ENCODE measurements at regions not wholly inside any gene's neighbourhood (a gene's known extent, or its start where the extent isn't known, plus 50 kb on each side); places are given as distances from the start of the nearest gene placed in this dataset.
"Not testable (repeated sequence)": the region's sequence is repeated elsewhere in the genome, so short reads cannot be mapped to it uniquely, and the experiment has no call there.

GRCh38 chr18:70961939-70962338, 673.1 kb downstream of the SOCS6 start:
- DNase-seq: no peak

DNA sequence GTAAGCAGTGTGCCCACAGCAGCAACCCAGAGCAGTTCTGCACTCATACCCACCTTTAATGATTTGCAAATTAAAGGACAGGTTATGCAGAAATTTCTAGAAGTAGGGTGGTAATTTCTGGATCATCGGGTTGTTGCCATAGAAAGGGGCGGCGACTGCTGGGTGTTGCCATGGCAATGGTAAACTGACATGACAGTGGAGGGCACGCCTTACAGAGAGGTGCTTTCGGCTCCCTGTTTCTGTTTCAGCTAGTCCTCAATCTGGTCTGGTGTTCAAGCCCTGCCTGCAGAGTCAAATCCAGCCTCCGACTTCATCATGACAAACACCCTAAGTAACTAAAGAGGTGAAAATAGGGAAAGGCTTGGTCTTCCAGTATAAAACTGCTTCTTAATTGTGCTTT, 667.7 kb downstream of the SOCS6 start:
- DNase-seq: no peak

GRCh38 chr18:70936160-70936559, 647.3 kb downstream of the SOCS6 start:
- DNase-seq: no peak

GRCh38 chr18:70931942-70932814, 643.3 kb downstream of the SOCS6 start:
- DNase-seq: peak; percentile 74

DNA sequence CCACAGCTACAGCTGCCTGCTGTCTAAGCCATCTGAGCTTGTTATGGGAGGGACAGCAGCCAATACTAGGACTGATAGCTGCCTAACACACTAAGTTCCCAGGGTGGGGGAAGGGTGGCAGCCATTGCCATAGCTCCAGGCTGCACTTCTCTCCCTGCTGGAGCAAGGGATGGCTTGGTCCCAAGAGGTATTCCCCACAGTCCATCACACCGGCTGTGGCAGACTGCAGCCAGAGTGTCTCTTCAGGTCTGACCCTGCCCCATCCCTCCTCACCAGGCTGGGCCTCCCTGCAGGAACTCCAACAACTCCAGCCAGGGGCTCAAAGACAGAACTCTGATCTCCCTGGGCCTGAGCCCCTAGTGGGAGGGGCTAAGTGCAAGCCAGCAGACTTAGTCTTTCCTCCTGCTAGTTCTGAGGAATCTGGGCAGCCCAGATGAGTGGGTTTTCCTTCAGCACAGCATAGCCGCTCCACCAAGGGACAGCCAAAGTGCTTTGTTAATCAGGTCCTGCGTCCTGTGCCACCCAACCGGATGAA, 632.1 kb downstream of the SOCS6 start:
- DNase-seq: no peak

- peak; percentile 24 for DNase-seq
These were observed 618.8 kb downstream of the SOCS6 start for GRCh38 chr18:70907673-70908072.

DNA sequence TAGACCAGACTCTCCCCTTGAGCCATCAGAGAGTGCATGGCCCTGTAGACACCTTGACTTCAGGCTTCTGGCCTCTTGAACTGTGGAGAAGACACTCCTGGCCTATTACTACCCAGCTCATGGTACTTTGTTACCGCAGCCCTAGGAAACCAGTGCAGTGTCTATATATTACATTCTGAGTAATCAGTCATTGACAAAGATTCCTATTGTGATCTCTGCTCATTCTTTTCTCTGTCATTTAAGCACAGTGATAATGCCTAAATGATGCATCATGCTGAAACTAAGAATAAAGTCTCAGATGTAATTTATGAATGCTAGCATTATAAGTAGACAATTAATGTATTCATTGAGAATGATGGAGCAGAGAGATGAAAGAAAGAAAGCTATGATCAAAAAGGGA, 603.5 kb downstream of the SOCS6 start:
- no peak for DNase-seq

DNA sequence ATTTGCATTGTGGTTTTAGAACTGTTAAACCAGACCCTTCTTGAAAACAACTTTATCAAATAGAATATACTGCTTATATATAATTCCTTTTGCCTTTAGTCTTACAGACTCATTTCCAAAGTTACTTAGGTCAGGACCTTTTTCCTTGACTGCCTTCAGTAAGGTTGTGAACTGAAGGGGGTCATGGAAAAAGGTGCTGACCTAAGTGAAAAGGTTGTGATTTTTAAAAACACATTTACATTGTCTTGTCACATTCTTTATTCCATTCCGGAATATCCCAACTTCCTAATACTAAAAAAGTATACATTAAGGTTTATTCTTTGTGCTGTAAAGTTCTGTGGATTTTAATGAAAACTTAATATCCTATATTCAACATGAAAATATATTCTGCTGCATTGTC, 581.4 kb downstream of the SOCS6 start:
- no peak for DNase-seq

DNA sequence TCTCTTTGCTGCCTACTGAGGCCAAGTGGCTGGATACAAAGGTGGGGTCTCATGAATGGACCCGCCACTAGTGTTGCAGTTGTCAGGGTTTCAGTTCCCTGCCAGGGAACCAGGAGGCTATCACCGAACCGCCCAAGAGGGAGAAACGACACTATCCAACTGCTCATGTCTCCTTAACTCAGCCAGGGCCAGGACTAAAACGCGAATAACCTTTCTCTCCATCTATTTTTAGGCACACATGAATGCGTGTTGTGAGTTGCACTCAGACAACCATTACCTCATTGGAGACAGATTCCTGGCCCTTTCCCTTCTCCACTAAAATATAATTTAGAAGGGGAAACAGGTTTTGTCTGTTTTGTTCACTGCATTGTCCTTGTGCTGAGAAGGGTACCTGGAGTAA, 559.5 kb downstream of the SOCS6 start:
- no peak for DNase-seq

DNA sequence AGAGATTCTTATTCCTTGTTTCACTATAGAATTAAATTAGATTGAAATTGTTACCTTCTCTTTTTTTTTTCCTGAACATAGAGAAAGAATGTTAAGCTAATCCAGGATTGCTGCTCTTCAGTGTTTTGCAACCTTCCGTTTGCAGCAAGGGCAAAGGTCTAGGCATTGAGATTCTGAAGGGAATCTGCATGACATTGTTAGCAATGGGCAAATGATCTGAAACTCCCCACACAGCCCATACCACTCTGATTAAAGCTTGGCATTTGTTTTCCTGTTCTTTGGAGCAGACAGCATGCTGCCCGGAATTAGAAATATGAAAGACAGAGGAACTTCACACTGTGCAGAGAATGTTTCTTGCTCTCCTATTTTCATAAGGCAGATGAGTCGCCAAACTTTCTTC, 551.8 kb downstream of the SOCS6 start:
- no peak for DNase-seq

DNA sequence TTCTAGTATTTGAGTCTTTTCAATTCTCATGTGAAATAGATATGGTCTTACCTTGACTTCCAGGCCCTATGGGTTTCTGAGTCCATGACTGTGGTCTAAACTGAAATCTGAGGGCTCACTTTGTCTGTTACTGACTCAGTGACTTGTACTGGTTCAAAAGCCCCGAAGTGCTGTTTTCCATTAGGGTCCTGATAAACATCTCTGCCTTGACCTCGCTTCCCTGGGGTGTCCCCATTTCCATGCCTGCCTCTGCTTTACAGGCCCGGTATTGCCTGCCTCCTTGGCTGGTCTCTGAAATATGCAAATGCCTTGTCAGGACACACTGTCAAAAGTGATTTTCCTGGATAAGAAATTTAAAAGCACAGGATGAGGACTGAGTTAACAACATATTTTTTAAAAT, 538.8 kb downstream of the SOCS6 start:
- DNase-seq: no peak

GRCh38 chr18:70826571-70826970, 537.7 kb downstream of the SOCS6 start:
- DNase-seq: no peak

DNA sequence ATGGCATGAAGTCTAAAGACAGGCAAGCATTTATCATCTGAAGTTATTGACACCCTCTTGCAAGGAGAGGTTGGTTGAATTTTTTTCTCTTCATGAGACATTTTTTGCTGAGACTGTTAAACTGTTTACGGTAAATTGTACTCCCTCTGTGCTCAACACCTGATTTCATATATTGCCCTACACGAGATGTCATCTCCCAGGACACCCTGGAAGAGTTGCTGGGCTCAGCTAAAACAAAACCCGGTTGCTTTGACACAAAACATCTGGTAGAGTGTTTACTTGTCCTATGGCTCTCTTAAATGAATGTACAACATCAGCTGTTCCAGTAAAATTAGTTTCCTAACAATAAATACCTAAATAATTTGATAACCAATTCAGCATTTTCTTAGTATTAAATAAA, 533.8 kb downstream of the SOCS6 start:
- DNase-seq: no peak

DNA sequence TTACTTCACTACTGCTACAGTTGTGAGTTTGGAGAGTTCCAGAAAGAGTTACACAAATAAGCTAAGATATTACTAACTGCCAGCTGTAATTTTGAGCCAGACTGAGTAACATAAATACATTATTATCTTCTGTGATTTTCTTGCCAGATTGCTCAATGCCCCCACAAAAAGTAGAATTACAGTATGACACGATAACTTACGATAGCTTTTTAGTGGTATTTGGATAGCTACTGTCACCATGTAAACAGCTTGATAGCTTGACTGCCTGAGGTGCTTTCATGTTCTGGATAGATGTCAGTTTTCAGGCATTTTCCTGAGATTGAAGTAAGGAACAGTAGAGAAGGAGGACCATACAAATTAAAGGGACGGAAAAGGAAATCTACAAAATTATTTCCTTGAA, 533.3 kb downstream of the SOCS6 start:
- DNase-seq: no peak

DNA sequence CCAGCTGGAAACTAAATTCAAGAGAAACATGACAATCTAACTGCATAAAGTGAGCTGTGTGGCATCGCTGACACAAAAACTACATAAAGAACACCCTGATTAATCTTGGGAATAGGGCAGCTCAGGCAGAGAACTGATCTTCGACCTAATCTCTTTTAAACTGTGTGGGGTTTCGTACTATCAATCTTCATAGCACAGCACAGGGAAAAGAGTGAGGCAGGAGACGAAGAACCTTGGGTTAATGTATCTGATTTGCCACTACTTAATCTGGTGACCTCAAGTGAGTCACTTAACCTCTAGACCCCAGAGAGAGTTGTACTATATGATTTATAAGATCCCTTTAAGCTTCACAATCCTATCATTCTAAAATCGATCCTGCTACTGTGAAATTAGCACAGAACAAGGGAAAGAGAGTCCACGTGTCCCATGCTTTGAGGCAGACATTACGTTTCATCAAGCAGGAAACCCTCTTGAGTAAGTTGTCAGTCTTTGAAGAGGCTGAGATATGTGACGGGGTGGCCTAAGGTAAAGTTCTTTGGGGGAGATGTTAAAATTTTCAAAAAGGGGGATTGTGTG, 519.7 kb downstream of the SOCS6 start:
- no peak for DNase-seq

DNA sequence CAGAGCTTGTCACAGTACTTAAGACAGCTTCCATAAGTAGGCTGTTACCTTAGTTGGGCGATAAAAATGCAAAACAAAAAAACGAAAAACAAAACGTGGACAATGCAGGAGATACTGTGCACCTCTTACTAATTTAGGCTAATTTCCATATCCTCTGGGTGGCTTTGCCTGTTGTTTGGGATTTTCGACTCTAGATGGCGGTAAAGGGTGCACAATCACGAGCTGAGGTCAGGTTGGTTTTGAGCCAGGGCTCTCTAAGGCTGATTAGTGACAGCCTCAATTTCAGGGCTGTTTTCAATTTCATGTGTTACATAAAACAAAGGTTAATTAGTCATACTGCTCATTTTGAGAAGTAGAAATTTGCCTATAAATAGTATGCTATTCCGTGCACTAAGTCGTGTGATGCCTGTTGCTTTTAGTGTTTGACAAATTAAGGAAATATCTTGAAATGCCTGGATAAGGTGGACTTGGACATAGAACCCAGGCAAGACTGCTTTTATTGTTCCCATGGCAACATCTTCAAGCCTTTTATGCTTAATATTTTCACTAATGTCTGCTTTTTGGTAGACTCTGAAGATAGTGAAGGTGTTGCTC, 493.1 kb downstream of the SOCS6 start:
- peak; percentile 86 for DNase-seq

DNA sequence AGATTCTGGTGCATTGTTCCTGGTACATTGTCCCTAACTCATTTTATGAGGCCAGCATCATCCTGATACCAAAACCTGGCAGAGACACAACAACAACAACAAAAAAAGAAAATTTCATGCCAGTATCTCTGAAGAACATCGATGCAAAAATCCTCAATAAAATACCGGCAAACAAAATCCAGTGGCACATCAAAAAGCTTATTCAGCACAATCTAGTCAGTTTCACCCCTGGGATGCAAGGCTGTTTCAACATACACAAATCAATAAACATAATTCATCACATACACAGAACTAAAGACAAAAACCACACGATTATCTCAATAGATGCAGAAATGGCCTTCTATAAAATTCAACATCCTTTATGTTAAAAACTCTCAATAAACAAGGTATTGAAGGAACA, 477.4 kb downstream of the SOCS6 start:
- not testable (repeated sequence) for DNase-seq

DNA sequence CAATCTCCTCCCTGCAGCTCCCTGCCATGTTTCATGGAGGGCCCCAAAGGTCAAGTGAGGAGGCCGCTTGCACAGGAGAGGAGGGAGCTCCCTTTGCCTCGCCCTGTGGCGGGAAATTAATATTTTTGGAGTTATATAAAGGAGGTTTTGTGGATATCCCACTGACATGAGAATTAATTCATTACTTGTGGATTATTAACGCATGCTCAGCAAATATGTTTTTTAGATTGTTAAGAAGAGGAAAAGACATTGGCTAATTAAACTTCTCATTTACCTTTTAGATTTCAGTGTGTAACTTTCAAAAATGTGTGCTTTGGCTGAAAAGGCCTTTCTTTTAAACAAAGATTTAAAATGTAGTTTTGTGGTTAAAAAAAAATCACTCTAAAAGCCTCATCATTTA, 474.0 kb downstream of the SOCS6 start:
- no peak for DNase-seq

- no peak for DNase-seq
These were observed 469.9 kb downstream of the SOCS6 start for GRCh38 chr18:70758780-70759179.

DNA sequence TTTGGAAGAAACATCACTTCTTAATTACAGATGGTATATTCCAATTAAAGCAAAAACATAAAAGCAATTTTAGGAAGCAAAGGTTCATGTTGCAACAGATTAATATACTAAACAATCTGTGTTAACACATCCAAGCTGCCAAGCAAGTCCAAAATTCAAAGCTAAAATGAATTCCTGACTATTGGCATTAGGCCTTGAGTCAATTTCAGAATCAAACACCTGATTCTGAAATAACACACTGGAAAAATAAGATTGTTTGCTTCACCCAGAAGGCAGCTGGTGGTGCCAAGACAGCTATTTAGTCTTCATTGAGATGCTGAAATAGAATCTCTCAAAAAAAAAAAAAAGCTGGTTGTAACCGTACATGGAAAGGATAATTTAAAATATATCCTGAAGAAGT, 465.6 kb downstream of the SOCS6 start:
- no peak for DNase-seq

DNA sequence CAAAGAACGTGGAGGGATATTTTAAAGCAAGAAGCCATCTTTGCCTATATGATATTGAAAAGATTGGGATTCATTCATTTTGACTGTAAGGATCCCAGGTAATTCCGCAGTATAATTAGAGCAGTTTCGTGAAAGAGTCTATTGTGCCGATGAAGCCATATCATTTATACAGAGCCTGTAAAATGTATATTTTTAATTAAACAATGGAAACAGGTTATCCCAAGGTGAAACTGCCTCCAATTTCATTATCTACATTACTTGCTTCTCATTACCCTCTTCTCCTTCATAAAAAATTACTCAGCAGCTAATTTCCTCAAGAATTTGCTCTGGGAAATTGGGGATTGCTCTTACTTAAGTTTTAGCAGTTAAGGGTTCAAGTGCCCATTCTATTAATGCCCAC, 444.1 kb downstream of the SOCS6 start:
- no peak for DNase-seq

DNA sequence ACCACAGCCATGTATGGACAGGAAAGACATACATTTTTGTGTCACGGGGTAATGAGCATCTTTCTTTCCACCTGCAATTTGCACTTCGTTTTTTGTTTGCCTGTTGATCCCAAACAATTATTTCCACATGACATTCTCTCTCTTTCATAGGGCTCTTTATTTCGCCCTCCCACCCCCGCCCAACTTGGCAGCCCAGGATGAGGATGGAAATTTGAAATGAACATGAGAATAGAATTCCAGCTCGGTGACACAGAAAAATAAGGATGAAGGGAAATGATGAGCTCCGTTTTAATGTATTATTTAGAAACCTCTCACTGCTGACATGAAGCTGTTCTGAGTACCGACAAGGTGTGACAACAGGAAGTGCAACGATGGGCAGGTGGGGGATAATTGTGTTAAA, 443.3 kb downstream of the SOCS6 start:
- no peak for DNase-seq

GRCh38 chr18:70720607-70721006, 431.8 kb downstream of the SOCS6 start:
- no peak for DNase-seq

- DNase-seq: no peak
These were observed 420.9 kb downstream of the SOCS6 start for GRCh38 chr18:70709720-70710119.

Measured in OCI-M1 (cell line).